CD14-positive monocyte (primary cell): ENCODE measurements at regions not wholly inside any gene's neighbourhood (a gene's known extent, or its start where the extent isn't known, plus 50 kb on each side); places are given as distances from the start of the nearest gene placed in this dataset.

Experiments used
- DNase-seq, 3 donors: peaks; one replicate each; pipeline ENCODE4 v3.0.0-alpha.2; 2011 to 2022
- H2AFZ ChIP-seq: 2 replicates; pipeline ENCODE4 v1.6.0; 2012; ENCODE audit warnings: mild to moderate bottlenecking, low read depth, low read length, inconsistent platforms; ENCODE audit not compliant: insufficient read depth, poor library complexity, severe bottlenecking
- H3K27ac ChIP-seq, 2 donors: 1 replicate in 1 of 2; 2 replicates in 1 of 2; pipeline ENCODE4 v1.5.1; 2012 to 2013; ENCODE audit warnings: low read length in 2 of 2, control low read depth in 1 of 2, inconsistent platforms in 1 of 2, low read depth in 1 of 2, mild to moderate bottlenecking in 1 of 2
- H3K27me3 ChIP-seq, 2 donors: one replicate each; pipeline versions ENCODE4 v1.6.0 to v1.6.1; 2011 to 2013; ENCODE audit warnings: low read length in 2 of 2; ENCODE audit not compliant: control insufficient read depth in 2 of 2, insufficient read depth in 2 of 2
- H3K36me3 ChIP-seq, 2 donors: replicated peaks in 1 of 2; 1 replicate in 1 of 2; 2 replicates in 1 of 2; pipeline versions ENCODE4 v1.5.1 to v1.6.1; 2012 to 2013; ENCODE audit warnings: low read length in 2 of 2, control low read depth in 1 of 2, inconsistent platforms in 1 of 2, mild to moderate bottlenecking in 1 of 2; ENCODE audit not compliant: insufficient read depth in 2 of 2, control insufficient read depth in 1 of 2
- H3K4me1 ChIP-seq, 2 donors: 1 replicate in 1 of 2; 2 replicates in 1 of 2; pipeline versions ENCODE4 v1.5.1 to v1.6.1; 2012 to 2013; ENCODE audit warnings: low read length in 2 of 2, control low read depth in 1 of 2, inconsistent platforms in 1 of 2, mild to moderate bottlenecking in 1 of 2, moderate library complexity in 1 of 2; ENCODE audit not compliant: insufficient read depth in 2 of 2, control insufficient read depth in 1 of 2
- H3K4me2 ChIP-seq: replicated peaks from 2 replicates; pipeline ENCODE3; 2012; ENCODE audit warnings: low read length, moderate library complexity, mild to moderate bottlenecking; ENCODE audit not compliant: poor library complexity, severe bottlenecking; ENCODE audit errors: extremely low read depth
- H3K4me3 ChIP-seq, 3 experiments: fragments of 200-600 bp in 1 of 3; sonication (generic) in 1 of 3; replicated peaks in 1 of 3; 1 replicate in 2 of 3; 2 replicates in 1 of 3; pipeline ENCODE4 v1.5.1; 2011 to 2013; ENCODE audit warnings: low read length in 3 of 3, mild to moderate bottlenecking in 3 of 3, control low read depth in 2 of 3, low read depth in 2 of 3, inconsistent platforms in 1 of 3, moderate library complexity in 1 of 3
- H3K79me2 ChIP-seq: 2 replicates; pipeline ENCODE4 v1.6.0; 2012; ENCODE audit warnings: mild to moderate bottlenecking, control low read depth, inconsistent platforms, low read length, moderate library complexity; ENCODE audit not compliant: insufficient read depth
- H3K9ac ChIP-seq: 2 replicates; pipeline ENCODE4 v1.6.0; 2017; ENCODE audit warnings: low read length, mild to moderate bottlenecking; ENCODE audit not compliant: insufficient read depth, poor library complexity, severe bottlenecking
- H3K9me3 ChIP-seq, 2 donors: replicated peaks in 1 of 2; 1 replicate in 1 of 2; 2 replicates in 1 of 2; pipeline versions ENCODE4 v1.5.1 to v1.6.1; 2012 to 2013; ENCODE audit warnings: low read length in 2 of 2, control low read depth in 1 of 2; ENCODE audit not compliant: control insufficient read depth in 1 of 2, insufficient read depth in 1 of 2
- H4K20me1 ChIP-seq: 2 replicates; pipeline ENCODE4 v1.6.0; 2012; ENCODE audit warnings: mild to moderate bottlenecking, low read length, control low read depth, moderate library complexity; ENCODE audit not compliant: insufficient read depth
- H3K27ac Mint-ChIP-seq, 7 donors: one replicate each; pipeline ENCODE4 v1.8.0; 2020; ENCODE audit warnings: mild to moderate bottlenecking in 7 of 7, mixed read lengths in 7 of 7, moderate library complexity in 6 of 7, inconsistent platforms in 2 of 7
- H3K27me3 Mint-ChIP-seq, 3 donors: one replicate each; pipeline ENCODE4 v1.8.0; 2021 to 2022; ENCODE audit warnings: low read depth in 3 of 3, mild to moderate bottlenecking in 3 of 3, mixed read lengths in 3 of 3, moderate library complexity in 3 of 3, inconsistent platforms in 1 of 3
- H3K36me3 Mint-ChIP-seq, 2 donors: one replicate each; pipeline ENCODE4 v1.8.0; 2020; ENCODE audit warnings: mixed read lengths in 2 of 2, inconsistent platforms in 1 of 2, mild to moderate bottlenecking in 1 of 2
- H3K4me1 Mint-ChIP-seq: one replicate; pipeline ENCODE4 v1.8.0; 2020; ENCODE audit warnings: mild to moderate bottlenecking, mixed read lengths
- H3K4me3 Mint-ChIP-seq, 2 donors: one replicate each; pipeline ENCODE4 v1.8.0; 2020; ENCODE audit warnings: mild to moderate bottlenecking in 2 of 2, mixed read lengths in 2 of 2, moderate library complexity in 1 of 2
- H3K9me3 Mint-ChIP-seq, 7 donors: one replicate each; pipeline ENCODE4 v1.8.0; 2020 to 2022; ENCODE audit warnings: mixed read lengths in 7 of 7, mild to moderate bottlenecking in 6 of 7, moderate library complexity in 6 of 7, inconsistent platforms in 2 of 7
- CTCF ChIP-seq: fragments of 200-600 bp; IDR thresholded peaks from one replicate; pipeline ENCODE4 v1.8.0; 2022; ENCODE audit warnings: antibody characterized with exemption, mild to moderate bottlenecking
- WGBS: methylation state at CpG from one replicate; pipeline ENCODE4 v1.1.5; 2013; ENCODE audit warnings: missing lambda C conversion rate; ENCODE audit not compliant: insufficient coverage; 5-methylcytosine and 5-hydroxymethylcytosine counted together
- intact Hi-C, 2 donors: fragments of 100-400 bp; cut with micrococcal nuclease; formaldehyde crosslinking; loops; one replicate each; pipeline versions ENCODE4 v1.15.0 to v1.15.1; 2023

DNA sequence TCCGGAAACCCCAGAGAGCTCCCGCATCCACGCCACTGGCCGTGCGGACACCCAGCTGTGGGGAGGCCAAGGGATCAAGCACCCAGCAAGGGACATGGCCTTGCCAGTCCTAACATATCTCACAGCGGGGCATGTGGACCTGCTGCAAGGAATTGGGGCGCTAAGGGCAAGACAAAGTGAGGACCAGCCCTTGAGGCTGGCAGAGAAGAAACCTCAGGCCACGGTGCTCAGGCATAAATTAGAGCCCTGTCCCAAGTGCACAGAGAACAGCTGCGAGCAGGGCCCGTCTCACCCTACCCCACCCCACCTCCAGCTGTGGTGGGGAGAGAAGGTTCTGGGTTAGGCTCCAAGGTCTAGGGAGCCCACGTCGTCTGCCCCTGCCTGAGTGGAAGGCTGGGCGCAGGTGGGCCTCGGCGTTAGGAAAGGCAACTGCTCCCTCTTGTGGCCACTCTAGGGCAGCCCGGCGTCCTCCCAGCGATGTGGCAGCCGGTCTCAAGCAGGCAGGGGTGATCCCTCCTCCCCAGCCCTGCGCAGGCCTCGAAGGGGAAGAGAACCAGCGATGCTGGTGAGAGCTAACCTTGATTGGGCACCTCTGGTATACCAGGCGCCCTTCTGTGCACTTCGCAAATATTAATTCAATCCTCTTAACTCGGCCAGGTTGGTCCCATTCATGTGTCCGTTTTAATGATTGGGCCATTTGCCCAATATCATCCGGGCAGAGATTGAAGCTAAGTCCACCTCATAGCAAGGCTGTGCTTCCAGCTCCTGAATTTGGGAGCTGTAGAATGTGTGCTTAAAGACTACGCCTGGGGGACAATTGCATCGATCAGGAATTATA is 235.8 kb downstream of the NFATC2 start:
- DNase-seq: peak; percentile 7 to 35 (median 33)
- intact Hi-C loops: loop anchor here in 1 of 2 donors (5.0 kb wide), 1 partner anchor 319 kb away; no protein-coding TSS in a partner anchor
- Histone ChIP-seq H3K27ac (no peak overlapping the region), H3K27me3 (no peaks in the 10 kb centered on the region), H3K79me2 (no peaks in the 10 kb centered on the region), H3K4me2 (no peak overlapping the region), H2AFZ (no peak overlapping the region), H3K4me3 (no peak overlapping the region), H3K4me1 (no peaks in the 10 kb centered on the region), H3K36me3 (no peaks in the 10 kb centered on the region), H3K9ac (no peak overlapping the region), H4K20me1 (no peaks in the 10 kb centered on the region), H3K9me3 (peaks cover 0 to 8% of the 10 kb centered on the region in 2 donors)
- Mint-ChIP-seq H3K27ac (no peak overlapping the region), H3K36me3 (no peaks in the 10 kb centered on the region), H3K4me1 (peaks cover under 1% of the 10 kb centered on the region), H3K27me3 (peaks cover 5 to 23% (median 7%) of the 10 kb centered on the region in 3 donors), H3K9me3 (peaks cover 3 to 10% (median 6%) of the 10 kb centered on the region in 7 donors), H3K4me3 (peak overlapping the region in 1 of 2 donors; percentile 37)
- peak; percentile 88 for TF ChIP-seq CTCF
- WGBS: 29% methylated on average over 23 of the region's 29 CpGs

- Histone ChIP-seq H3K79me2 (no peaks in the 10 kb centered on the region), H3K4me3 (no peak overlapping the region), H3K4me1 (no peaks in the 10 kb centered on the region), H3K9ac (no peak overlapping the region), H2AFZ (no peak overlapping the region), H3K27me3 (no peaks in the 10 kb centered on the region), H3K9me3 (peaks cover 0 to 8% of the 10 kb centered on the region in 2 donors), H3K27ac (no peak overlapping the region), H3K4me2 (no peak overlapping the region), H4K20me1 (no peaks in the 10 kb centered on the region), H3K36me3 (no peaks in the 10 kb centered on the region)
- no peak for TF ChIP-seq CTCF
- intact Hi-C loops: loop anchor here in 1 of 2 donors (5.0 kb wide), 1 partner anchor 319 kb away; no protein-coding TSS in a partner anchor
- Mint-ChIP-seq H3K9me3 (peaks cover 3 to 10% (median 6%) of the 10 kb centered on the region in 7 donors), H3K4me1 (no peaks in the 10 kb centered on the region), H3K27me3 (peaks cover 3 to 23% (median 5%) of the 10 kb centered on the region in 3 donors), H3K4me3 (peak overlapping the region in 1 of 2 donors; percentile 37), H3K36me3 (no peaks in the 10 kb centered on the region), H3K27ac (peak overlapping the region in 1 of 7 donors; percentile 2)
- no peak for DNase-seq
- WGBS: 88% methylated on average over 8 of the region's 8 CpGs
These were observed 236.4 kb downstream of the NFATC2 start for GRCh38 chr20:51306081-51306480.
